ENCODE measurements at regions not wholly inside any gene's neighbourhood (a gene's known extent, or its start where the extent isn't known, plus 50 kb on each side); places are given as distances from the start of the nearest gene placed in this dataset.

GRCh38 chr2:3045318-3045921 lies 332.2 kb downstream of the EIPR1 start:
- TF ChIP-seq POLR2A (IDR thresholded peaks at IDR 0.05), result no peak
- no peak for TF ChIP-seq CTCF (IDR thresholded peaks at IDR 0.05 in 8 of 11, conservative IDR thresholded peaks at IDR 0.05 in 3 of 11)

Data from spleen (tissue), 7 donors.